ENCODE measurements at regions not wholly inside any gene's neighbourhood (a gene's known extent, or its start where the extent isn't known, plus 50 kb on each side); places are given as distances from the start of the nearest gene placed in this dataset.
"Not testable (repeated sequence)": the region's sequence is repeated elsewhere in the genome, so short reads cannot be mapped to it uniquely, and the experiment has no call there.

DNA sequence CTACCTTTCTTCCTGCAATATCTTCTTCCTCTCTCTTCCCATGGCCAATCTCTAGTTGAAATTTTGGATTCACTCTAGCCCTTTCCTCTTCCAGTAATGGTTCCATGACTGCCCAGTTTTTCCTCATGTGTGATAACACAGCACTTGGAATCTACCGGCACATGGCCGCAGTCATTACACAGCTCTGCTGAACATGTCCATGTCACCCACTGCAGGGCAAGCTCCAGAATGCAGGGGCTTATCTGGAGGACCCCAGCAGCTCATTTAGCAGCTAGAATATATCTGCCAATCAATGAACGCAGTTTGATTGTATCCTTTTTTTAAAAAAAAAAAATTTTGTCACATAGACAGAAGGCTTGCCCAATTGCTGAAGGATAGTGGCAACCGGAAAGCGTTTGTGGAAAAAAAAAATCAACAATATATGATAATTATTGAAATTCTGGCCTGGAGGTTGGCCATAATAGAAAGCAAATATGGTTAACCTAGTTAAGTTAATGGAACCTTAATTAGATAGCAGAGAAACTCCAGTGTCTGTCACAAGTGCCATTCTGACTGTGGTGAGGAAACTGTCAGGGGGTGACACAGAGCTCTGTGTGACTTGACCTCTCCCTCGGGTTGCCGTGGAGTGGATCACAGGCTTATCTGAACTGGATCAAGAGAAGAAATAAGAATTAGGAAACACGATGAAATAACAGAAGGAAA is 426.7 kb downstream of the LIG4 start:
- Histone ChIP-seq H3F3A (ENCODE audit: insufficient read depth) (no peaks in the 10 kb centered on the region), H3K4me3 (ENCODE audit: insufficient read depth, low read length, poor library complexity, severe bottlenecking) (no peak overlapping the region), H3K4me2 (ENCODE audit: low read depth, low read length, poor library complexity, severe bottlenecking) (no peak overlapping the region), H3K9ac (ENCODE audit: low read length) (no peak overlapping the region), H3K27me3 (ENCODE audit: low read length) (no peaks in the 10 kb centered on the region), H3K9me3 (ENCODE audit: insufficient read depth, low read length) (no peaks in the 10 kb centered on the region), H3K9me2 (replicated peaks; ENCODE audit: insufficient read depth, low read length) (no peaks in the 10 kb centered on the region), H4K20me1 (ENCODE audit: low read depth, low read length) (no peaks in the 10 kb centered on the region), H3K27ac (ENCODE audit: low read depth, low read length) (no peak overlapping the region), H2AFZ (ENCODE audit: low read depth, low read length, severe bottlenecking) (no peak overlapping the region), H3K36me3 (ENCODE audit: low read length) (no peaks in the 10 kb centered on the region), H3K79me2 (ENCODE audit: insufficient read depth, low read length) (no peaks in the 10 kb centered on the region)
- TF ChIP-seq, protein P1, sequence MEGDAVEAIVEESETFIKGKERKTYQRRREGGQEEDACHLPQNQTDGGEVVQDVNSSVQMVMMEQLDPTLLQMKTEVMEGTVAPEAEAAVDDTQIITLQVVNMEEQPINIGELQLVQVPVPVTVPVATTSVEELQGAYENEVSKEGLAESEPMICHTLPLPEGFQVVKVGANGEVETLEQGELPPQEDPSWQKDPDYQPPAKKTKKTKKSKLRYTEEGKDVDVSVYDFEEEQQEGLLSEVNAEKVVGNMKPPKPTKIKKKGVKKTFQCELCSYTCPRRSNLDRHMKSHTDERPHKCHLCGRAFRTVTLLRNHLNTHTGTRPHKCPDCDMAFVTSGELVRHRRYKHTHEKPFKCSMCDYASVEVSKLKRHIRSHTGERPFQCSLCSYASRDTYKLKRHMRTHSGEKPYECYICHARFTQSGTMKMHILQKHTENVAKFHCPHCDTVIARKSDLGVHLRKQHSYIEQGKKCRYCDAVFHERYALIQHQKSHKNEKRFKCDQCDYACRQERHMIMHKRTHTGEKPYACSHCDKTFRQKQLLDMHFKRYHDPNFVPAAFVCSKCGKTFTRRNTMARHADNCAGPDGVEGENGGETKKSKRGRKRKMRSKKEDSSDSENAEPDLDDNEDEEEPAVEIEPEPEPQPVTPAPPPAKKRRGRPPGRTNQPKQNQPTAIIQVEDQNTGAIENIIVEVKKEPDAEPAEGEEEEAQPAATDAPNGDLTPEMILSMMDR (IDR thresholded peaks at IDR 0.05; ENCODE audit: insufficient read depth, low read length, poor library complexity, severe bottlenecking), result no peak
- TF ChIP-seq EZH2phosphoT487 (conservative IDR thresholded peaks at IDR 0.05; ENCODE audit: low read length), result no peak

DNA sequence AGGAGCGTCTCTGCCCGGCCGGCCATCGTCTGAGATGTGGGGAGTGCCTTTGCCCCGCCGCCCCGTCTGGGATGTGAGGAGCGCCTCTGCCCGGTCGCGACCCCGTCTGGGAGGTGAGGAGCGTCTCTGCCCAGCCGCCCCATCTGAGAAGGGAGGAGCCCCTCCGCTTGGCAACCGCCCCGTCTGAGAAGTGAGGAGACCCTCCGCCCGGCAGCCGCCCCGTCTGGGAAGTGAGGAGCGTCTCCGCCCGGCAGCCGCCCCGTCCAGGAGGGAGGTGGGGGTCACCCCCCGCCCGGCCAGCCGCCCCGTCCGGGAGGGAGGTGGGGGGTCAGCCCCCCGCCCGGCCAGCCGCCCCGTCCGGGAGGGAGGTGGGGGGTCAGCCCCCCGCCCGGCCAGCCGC is 432.7 kb downstream of the LIG4 start:
- H3K27me3 ChIP-seq (ENCODE audit: low read length); H3K9me2 ChIP-seq (replicated peaks; ENCODE audit: insufficient read depth, low read length); H3K9me3 ChIP-seq (ENCODE audit: insufficient read depth, low read length); H3K79me2 ChIP-seq (ENCODE audit: insufficient read depth, low read length); H3K27ac ChIP-seq (ENCODE audit: low read depth, low read length); H3K36me3 ChIP-seq (ENCODE audit: low read length); H3F3A ChIP-seq (ENCODE audit: insufficient read depth); H3K4me2 ChIP-seq (ENCODE audit: low read depth, low read length, poor library complexity, severe bottlenecking); H4K20me1 ChIP-seq (ENCODE audit: low read depth, low read length); H3K4me3 ChIP-seq (ENCODE audit: insufficient read depth, low read length, poor library complexity, severe bottlenecking); H2AFZ ChIP-seq (ENCODE audit: low read depth, low read length, severe bottlenecking); H3K9ac ChIP-seq (ENCODE audit: low read length): not testable (repeated sequence)

DNA sequence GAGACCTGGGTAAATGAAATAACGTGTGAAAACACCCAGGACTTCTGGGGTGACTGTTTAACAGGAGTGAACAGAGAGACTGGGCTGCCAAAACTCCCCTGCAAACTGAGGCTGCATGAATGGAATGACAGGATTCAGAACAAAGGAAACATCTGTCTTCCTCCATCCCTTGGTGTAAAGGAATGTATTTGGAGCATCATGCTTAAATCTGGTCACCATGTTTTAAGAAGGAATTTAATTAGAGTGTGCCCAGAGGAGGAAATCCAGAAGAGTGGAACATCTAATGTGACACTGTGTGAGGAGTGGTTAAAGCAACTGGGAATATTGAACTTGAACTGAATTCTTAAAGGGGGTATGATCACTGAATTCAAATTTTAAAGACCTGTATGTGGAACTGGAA is 437.2 kb downstream of the LIG4 start:
- Histone ChIP-seq H3K9me3 (ENCODE audit: insufficient read depth, low read length) (no peaks in the 10 kb centered on the region), H4K20me1 (ENCODE audit: low read depth, low read length) (no peaks in the 10 kb centered on the region), H3K4me2 (ENCODE audit: low read depth, low read length, poor library complexity, severe bottlenecking) (no peak overlapping the region), H3F3A (ENCODE audit: insufficient read depth) (no peaks in the 10 kb centered on the region), H3K9ac (ENCODE audit: low read length) (no peak overlapping the region), H3K36me3 (ENCODE audit: low read length) (no peaks in the 10 kb centered on the region), H3K27me3 (ENCODE audit: low read length) (no peaks in the 10 kb centered on the region), H3K79me2 (ENCODE audit: insufficient read depth, low read length) (no peaks in the 10 kb centered on the region), H2AFZ (ENCODE audit: low read depth, low read length, severe bottlenecking) (no peak overlapping the region), H3K4me3 (ENCODE audit: insufficient read depth, low read length, poor library complexity, severe bottlenecking) (no peak overlapping the region), H3K27ac (ENCODE audit: low read depth, low read length) (no peak overlapping the region), H3K9me2 (replicated peaks; ENCODE audit: insufficient read depth, low read length) (no peaks in the 10 kb centered on the region)
- TF ChIP-seq, protein P1 (IDR thresholded peaks at IDR 0.05; ENCODE audit: insufficient read depth, low read length, poor library complexity, severe bottlenecking), result no peak
- no peak for TF ChIP-seq EZH2phosphoT487 (conservative IDR thresholded peaks at IDR 0.05; ENCODE audit: low read length)

DNA sequence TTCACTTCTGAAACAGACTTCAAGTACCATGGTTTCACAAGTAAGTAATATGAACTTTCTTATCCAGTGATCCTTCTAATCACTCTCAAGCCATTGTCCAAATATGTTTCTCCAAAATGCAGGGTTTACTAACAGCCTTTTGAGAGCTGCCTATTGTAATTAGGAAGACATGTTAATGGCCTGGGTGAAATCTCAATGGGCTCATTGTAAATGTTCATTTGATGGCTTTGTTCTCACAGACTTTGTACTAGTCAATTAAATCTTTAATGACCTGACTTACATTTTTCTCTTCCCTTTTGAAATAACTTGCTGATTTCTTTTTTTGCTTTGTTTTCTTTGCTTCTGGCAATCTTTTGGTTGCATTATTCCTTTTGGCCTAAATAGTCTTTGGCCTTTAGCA is 444.8 kb downstream of the LIG4 start:
- H3K9me2 ChIP-seq (replicated peaks; ENCODE audit: insufficient read depth, low read length), result no peaks in the 10 kb centered on the region
- no peak overlapping the region for H3K27ac ChIP-seq (ENCODE audit: low read depth, low read length)
- no peaks in the 10 kb centered on the region for H3K9me3 ChIP-seq (ENCODE audit: insufficient read depth, low read length)

More for the DNA sequence above, 444.8 kb downstream of the LIG4 start:
- no peak overlapping the region for H3K9ac ChIP-seq (ENCODE audit: low read length)
- no peaks in the 10 kb centered on the region for H4K20me1 ChIP-seq (ENCODE audit: low read depth, low read length)
- no peak overlapping the region for H2AFZ ChIP-seq (ENCODE audit: low read depth, low read length, severe bottlenecking)
- H3F3A ChIP-seq (ENCODE audit: insufficient read depth), result no peaks in the 10 kb centered on the region
- H3K4me3 ChIP-seq (ENCODE audit: insufficient read depth, low read length, poor library complexity, severe bottlenecking), result no peak overlapping the region
- H3K79me2 ChIP-seq (ENCODE audit: insufficient read depth, low read length), result no peaks in the 10 kb centered on the region
- no peaks in the 10 kb centered on the region for H3K27me3 ChIP-seq (ENCODE audit: low read length)
- no peak for TF ChIP-seq EZH2phosphoT487 (conservative IDR thresholded peaks at IDR 0.05; ENCODE audit: low read length)
- TF ChIP-seq, protein P1 (IDR thresholded peaks at IDR 0.05; ENCODE audit: insufficient read depth, low read length, poor library complexity, severe bottlenecking), result no peak
- no peak overlapping the region for H3K4me2 ChIP-seq (ENCODE audit: low read depth, low read length, poor library complexity, severe bottlenecking)
- no peaks in the 10 kb centered on the region for H3K36me3 ChIP-seq (ENCODE audit: low read length)

Measured in SU-DHL-6 (cell line).